ENCODE measurements at regions not wholly inside any gene's neighbourhood (a gene's known extent, or its start where the extent isn't known, plus 50 kb on each side); places are given as distances from the start of the nearest gene placed in this dataset.

DNA sequence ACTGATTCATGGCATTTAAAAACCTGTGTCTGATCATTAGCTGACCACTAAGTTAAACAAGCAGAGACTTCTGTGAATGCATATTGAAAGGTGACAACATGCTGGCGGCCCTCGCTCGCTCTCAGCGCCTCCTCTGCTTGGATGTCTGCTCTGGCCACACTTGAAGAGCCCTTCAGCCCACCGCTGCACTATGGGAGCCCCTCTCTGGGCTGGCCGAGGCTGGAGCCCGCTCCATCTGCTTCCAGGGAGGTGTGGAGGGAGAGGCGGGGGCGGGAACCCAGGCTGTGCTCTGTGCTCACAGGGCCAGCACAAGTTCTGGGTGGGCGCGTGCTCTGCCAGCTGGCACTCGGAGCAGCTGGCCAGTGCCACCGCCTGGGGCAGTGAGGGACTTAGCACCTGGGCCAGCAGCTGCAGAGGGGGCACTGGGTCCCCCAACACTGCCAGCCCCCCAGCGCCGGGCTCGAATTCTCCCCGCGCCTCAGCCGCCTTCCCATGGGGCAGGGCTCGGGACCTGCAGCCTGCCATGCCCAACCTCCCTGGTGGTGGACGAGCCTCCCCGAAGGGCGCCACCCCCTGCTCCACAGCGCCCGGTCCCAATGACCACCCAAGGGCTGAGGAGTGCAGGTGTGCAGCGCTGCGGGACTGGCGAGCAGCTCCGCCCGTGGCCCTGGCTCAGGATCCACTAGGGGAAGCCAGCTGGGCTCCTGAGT is 252.4 kb downstream of the ZIC4 start:
- Histone ChIP-seq H3K27me3 (ENCODE audit: control insufficient read depth, insufficient read depth, low read length) (no peaks in the 10 kb centered on the region), H3K27ac (ENCODE audit: low read depth, low read length) (no peak overlapping the region), H3K9me3 (ENCODE audit: control insufficient read depth, insufficient read depth, low read length) (peaks cover 7% of the 10 kb centered on the region; the same call in 1 of the 2 replicates), H3K4me3 (ENCODE audit: low read depth, low read length) (no peak overlapping the region)
- TF ChIP-seq CTCF (IDR thresholded peaks at IDR 0.05; ENCODE audit: low read depth, low read length): no peak
- ChIA-PET CTCF (interaction anchor here (0.6 kb wide), 1 partner anchor 23 kb away, joined by 3 read pairs; no protein-coding TSS in a partner anchor), POLR2A (no interaction called here)
- no peak for DNase-seq (ENCODE audit: low read depth, low spot score)

DNA sequence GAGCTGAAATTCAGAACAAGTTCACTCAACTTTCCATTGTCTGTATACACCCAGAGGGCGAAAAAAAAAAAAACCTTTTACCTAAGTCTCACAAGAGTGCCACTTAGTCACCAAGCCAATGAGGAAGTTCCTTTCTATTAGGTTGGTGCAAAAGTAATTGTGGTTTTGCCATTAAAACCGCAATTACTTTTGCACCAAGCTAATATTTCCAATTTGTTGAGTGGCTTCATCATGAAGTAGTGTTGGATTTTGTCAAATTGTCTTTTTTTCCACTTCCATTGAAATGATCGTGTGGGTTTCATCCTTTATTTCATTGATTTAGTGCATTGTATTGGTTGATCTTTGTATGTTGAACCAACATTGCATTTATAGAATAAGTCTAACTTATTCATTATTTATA is 253.9 kb downstream of the ZIC4 start:
- POLR2A ChIA-PET: no interaction called here
- H3K9me3 ChIP-seq (ENCODE audit: control insufficient read depth, insufficient read depth, low read length): peaks cover 7% of the 10 kb centered on the region; the same call in 1 of the 2 replicates

DNA sequence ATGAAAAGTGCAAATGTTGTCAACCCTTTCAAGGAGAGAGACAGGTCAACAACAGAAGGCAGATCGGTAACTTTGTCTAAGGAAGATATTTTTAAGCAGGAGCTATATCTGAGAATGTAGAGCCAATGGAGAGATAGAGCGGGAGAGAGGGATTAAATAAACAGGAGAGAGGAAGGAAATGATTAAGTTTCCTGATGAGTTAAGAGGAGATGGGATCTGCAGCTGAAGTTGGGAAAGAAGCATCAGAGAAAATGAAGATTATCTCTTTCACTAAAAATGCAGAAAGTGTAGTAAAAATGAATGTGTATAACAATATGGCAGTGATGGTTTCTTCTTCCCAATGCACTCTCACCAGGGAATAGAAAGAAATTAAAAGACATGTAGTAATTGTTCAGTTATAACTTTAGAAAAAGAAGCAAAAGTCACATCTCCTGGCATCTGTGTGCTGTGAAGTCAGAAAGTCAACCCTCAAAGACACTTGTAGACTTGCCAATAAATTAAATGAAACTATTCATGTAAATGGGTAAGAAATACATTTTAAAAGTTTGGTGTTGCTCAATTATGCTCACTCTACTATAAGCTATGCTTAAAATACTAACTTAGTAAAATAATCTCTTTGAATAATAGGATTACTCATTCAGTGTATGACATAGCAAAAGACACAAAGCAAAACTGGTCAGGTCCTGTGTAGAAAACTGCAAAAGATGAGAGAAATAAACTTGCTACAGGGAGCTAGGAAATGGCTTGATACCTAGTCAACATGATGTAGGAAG is 264.6 kb downstream of the ZIC4 start:
- no peak overlapping the region for H3K27ac ChIP-seq (ENCODE audit: low read depth, low read length)
- POLR2A ChIA-PET: no interaction called here
- CTCF ChIA-PET: interaction anchor here (0.9 to 1.9 kb wide), 2 partner anchors 50 to 493 kb away, joined by 3 to 6 read pairs; no protein-coding TSS in a partner anchor
- TF ChIP-seq CTCF (IDR thresholded peaks at IDR 0.05; ENCODE audit: low read depth, low read length): no peak
- no peaks in the 10 kb centered on the region for H3K9me3 ChIP-seq (ENCODE audit: control insufficient read depth, insufficient read depth, low read length)
- no peaks in the 10 kb centered on the region for H3K27me3 ChIP-seq (ENCODE audit: control insufficient read depth, insufficient read depth, low read length)
- DNase-seq (ENCODE audit: low read depth, low spot score): no peak
- H3K4me3 ChIP-seq (ENCODE audit: low read depth, low read length): no peak overlapping the region

More for the DNA sequence above, 253.9 kb downstream of the ZIC4 start:
- Histone ChIP-seq H3K27me3 (ENCODE audit: control insufficient read depth, insufficient read depth, low read length) (no peaks in the 10 kb centered on the region), H3K4me3 (ENCODE audit: low read depth, low read length) (no peak overlapping the region), H3K27ac (ENCODE audit: low read depth, low read length) (no peak overlapping the region)
- TF ChIP-seq CTCF (IDR thresholded peaks at IDR 0.05; ENCODE audit: low read depth, low read length): no peak
- DNase-seq (ENCODE audit: low read depth, low spot score): no peak
- CTCF ChIA-PET: no interaction called here

DNA sequence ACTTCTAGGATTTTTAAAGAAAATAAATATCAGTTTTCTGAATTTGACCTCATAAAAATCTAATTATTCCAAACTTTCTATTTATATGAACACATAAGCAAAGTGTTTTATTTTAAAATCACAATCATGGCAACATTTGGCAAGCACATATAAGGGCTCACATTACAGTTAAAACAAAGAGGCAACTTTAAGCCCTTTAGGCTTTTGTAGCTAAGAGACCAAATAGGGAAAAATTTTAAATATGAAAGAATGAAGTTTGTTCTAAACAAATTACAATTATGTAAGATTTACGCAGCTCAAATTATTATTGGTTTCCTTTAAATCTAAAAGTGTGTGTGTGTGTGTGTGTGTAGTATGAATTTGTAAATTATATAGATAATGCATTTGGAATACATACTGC is 267.0 kb downstream of the ZIC4 start:
- no peak for DNase-seq (ENCODE audit: low read depth, low spot score)
- H3K27ac ChIP-seq (ENCODE audit: low read depth, low read length): no peak overlapping the region
- POLR2A ChIA-PET: no interaction called here
- no peak overlapping the region for H3K4me3 ChIP-seq (ENCODE audit: low read depth, low read length)
- H3K9me3 ChIP-seq (ENCODE audit: control insufficient read depth, insufficient read depth, low read length): no peaks in the 10 kb centered on the region
- H3K27me3 ChIP-seq (ENCODE audit: control insufficient read depth, insufficient read depth, low read length): no peaks in the 10 kb centered on the region
- TF ChIP-seq CTCF (IDR thresholded peaks at IDR 0.05; ENCODE audit: low read depth, low read length): no peak
- CTCF ChIA-PET: interaction anchor here (1.0 kb wide), 1 partner anchor 52 kb away, joined by 3 read pairs; no protein-coding TSS in a partner anchor

DNA sequence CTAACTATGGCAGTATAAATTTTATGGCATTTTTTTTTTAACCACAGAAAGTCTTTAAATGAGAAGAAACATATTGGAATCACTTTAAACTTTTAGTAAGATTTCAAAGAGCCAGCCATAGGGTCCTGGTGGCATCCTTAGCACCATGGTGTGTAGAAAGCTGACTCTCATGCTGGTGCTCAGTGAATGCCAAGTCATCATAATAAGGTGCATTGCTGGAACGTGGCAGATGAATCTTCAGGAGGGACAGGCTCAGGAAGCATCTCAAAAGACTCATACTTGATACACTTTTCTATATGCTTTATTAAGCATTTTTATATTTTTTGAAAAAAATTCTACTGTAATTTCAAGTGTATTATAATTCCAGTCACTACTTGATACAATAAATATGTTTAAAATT is 274.2 kb downstream of the ZIC4 start:
- CTCF ChIA-PET: interaction anchor here (0.6 kb wide), 1 partner anchor 12 kb away, joined by 3 read pairs; no protein-coding TSS in a partner anchor

More for the DNA sequence above, 274.2 kb downstream of the ZIC4 start:
- Histone ChIP-seq H3K27ac (ENCODE audit: low read depth, low read length) (no peak overlapping the region), H3K9me3 (ENCODE audit: control insufficient read depth, insufficient read depth, low read length) (peaks cover 3% of the 10 kb centered on the region), H3K4me3 (ENCODE audit: low read depth, low read length) (no peak overlapping the region), H3K27me3 (ENCODE audit: control insufficient read depth, insufficient read depth, low read length) (no peaks in the 10 kb centered on the region)
- POLR2A ChIA-PET: no interaction called here
- no peak for DNase-seq (ENCODE audit: low read depth, low spot score)
- TF ChIP-seq CTCF (IDR thresholded peaks at IDR 0.05; ENCODE audit: low read depth, low read length): no peak
